HepG2 (cell line): ENCODE measurements at regions not wholly inside any gene's neighbourhood (a gene's known extent, or its start where the extent isn't known, plus 50 kb on each side); places are given as distances from the start of the nearest gene placed in this dataset.

Experiments
- ATAC-seq: fragments of 200-7000 bp; cut with Tn5 transposase; 3 replicates; pipeline ENCODE4 v1.9.1; 2020; ENCODE audit warnings: mild to moderate bottlenecking, moderate library complexity
- BruUV-seq: library from RNA; stranded (reverse); fragments of 400-500 nt; replicated peaks from 2 replicates; lab custom pipeline; 2021; lab: Mats Ljungman, UMichigan
- CTCF ChIA-PET: fragments of 300-600 bp; formaldehyde crosslinking; extraction: SDS; loops from one replicate; lab custom pipeline; 2021; ENCODE audit warnings: low total read pairs, inconsistent platforms, low intra/inter-chr PET ratio; lab: Yijun Ruan, JAX
- POLR2A ChIA-PET: fragments of 350-600 bp; sonication (Branson Sonifier 250); formaldehyde crosslinking; loops from one replicate; lab custom pipeline; 2020; ENCODE audit warnings: antibody characterized with exemption, inconsistent platforms; lab: Yijun Ruan, JAX
- DNase-seq: peaks from one replicate; pipeline ENCODE4 v3.0.0-alpha.2; 2015; ENCODE audit warnings: low spot score
- FAIRE-seq: peaks from 3 replicates; lab custom pipeline; 2011; peaks lifted over from hg19 to GRCh38; lab: Jason Lieb, UNC
- H2AFZ ChIP-seq: one replicate; pipeline ENCODE4 v1.6.1; 2011; ENCODE audit warnings: low read length, inconsistent platforms
- H3K27ac ChIP-seq: fragments of 300-600 bp; 3 replicates; pipeline ENCODE4 v1.8.0; 2011; ENCODE audit warnings: mixed run types, mild to moderate bottlenecking, mixed read lengths, low read length, inconsistent platforms; ENCODE audit not compliant: insufficient read depth; ENCODE audit errors: extremely low read length
- H3K27me3 ChIP-seq, 2 experiments: fragments of 200-600 bp in 1 of 2; 2 replicates in 1 of 2; 3 replicates in 1 of 2; pipeline versions ENCODE4 v1.6.0 to v1.8.0; 2011; ENCODE audit warnings: low read length in 2 of 2, mild to moderate bottlenecking in 2 of 2, moderate library complexity in 2 of 2, inconsistent platforms in 1 of 2; ENCODE audit not compliant: insufficient read depth in 2 of 2, control insufficient read depth in 1 of 2
- H3K36me3 ChIP-seq, 2 experiments: fragments of 200-600 bp in 1 of 2; replicated peaks in 1 of 2; 2 replicates in 1 of 2; 3 replicates in 1 of 2; pipeline versions ENCODE4 v1.5.1 to v1.8.0; 2011; ENCODE audit warnings: low read length in 2 of 2, inconsistent platforms in 1 of 2; ENCODE audit not compliant: insufficient read depth in 2 of 2, control insufficient read depth in 1 of 2
- H3K4me1 ChIP-seq: 2 replicates; pipeline ENCODE4 v1.5.1; 2012; ENCODE audit warnings: low read length, inconsistent platforms; ENCODE audit not compliant: insufficient read depth
- H3K4me2 ChIP-seq: 2 replicates; pipeline ENCODE4 v1.6.0; 2011; ENCODE audit warnings: low read depth, low read length, inconsistent platforms
- H3K4me3 ChIP-seq, 3 experiments: fragments of 200-600 bp in 1 of 3; sonication (generic), shearing (Covaris generic) in 1 of 3; replicated peaks in 1 of 3; 2 replicates each; pipeline ENCODE4 v1.5.1; 2011 to 2016; ENCODE audit warnings: low read length in 3 of 3, inconsistent platforms in 2 of 3, low read depth in 2 of 3, mild to moderate bottlenecking in 2 of 3, control low read depth in 1 of 3, mixed read lengths in 1 of 3; ENCODE audit not compliant: insufficient read depth in 1 of 3
- H3K79me2 ChIP-seq: one replicate; pipeline ENCODE4 v1.6.1; 2011; ENCODE audit warnings: low read length, inconsistent platforms; ENCODE audit not compliant: insufficient read depth
- H3K9ac ChIP-seq: 2 replicates; pipeline ENCODE4 v1.6.0; 2011; ENCODE audit warnings: mild to moderate bottlenecking, low read depth, low read length, inconsistent platforms; ENCODE audit not compliant: insufficient read depth
- H3K9me3 ChIP-seq: 2 replicates; pipeline ENCODE4 v1.5.1; 2012; ENCODE audit warnings: mild to moderate bottlenecking, low read length
- H4K20me1 ChIP-seq: 2 replicates; pipeline ENCODE4 v1.6.0; 2011; ENCODE audit warnings: inconsistent platforms, mild to moderate bottlenecking, low read length, moderate library complexity; ENCODE audit not compliant: insufficient read depth
- ARNT ChIP-seq: fragments of 450-650 bp; IDR thresholded peaks from 2 replicates; pipeline ENCODE4 v1.6.1; 2017
- ARNTL ChIP-seq: sonication (generic); formaldehyde crosslinking; IDR thresholded peaks from 2 replicates; pipeline ENCODE4 v1.4.0; 2020; ENCODE audit warnings: mild to moderate bottlenecking, missing genetic modification reagents
- CHD2 ChIP-seq: IDR thresholded peaks from 2 replicates; pipeline ENCODE4 v1.6.1; 2011; ENCODE audit warnings: low read depth, low read length, improper control_type of control experiment
- GABPA ChIP-seq, 2 experiments: IDR thresholded peaks; 2 replicates each; pipeline ENCODE4 v1.6.1; 2011 to 2016; ENCODE audit warnings: low read depth in 2 of 2, low read length in 1 of 2, missing biosample characterization in 1 of 2, missing genetic modification characterization in 1 of 2
- NRL ChIP-seq: sonication (generic); formaldehyde crosslinking; IDR thresholded peaks from 2 replicates; pipeline ENCODE4 v1.5.0; 2020; ENCODE audit warnings: missing genetic modification reagents, mild to moderate bottlenecking, moderate library complexity, borderline replicate concordance
- SIN3A ChIP-seq: IDR thresholded peaks from 2 replicates; pipeline ENCODE4 v1.6.1; 2011; ENCODE audit warnings: low read depth, mild to moderate bottlenecking, control low read depth, low read length, borderline replicate concordance
- SP1 ChIP-seq, 2 experiments: fragments of 450-650 bp in 1 of 2; sonication (generic) in 1 of 2; formaldehyde crosslinking in 1 of 2; IDR thresholded peaks; 2 replicates each; pipeline versions ENCODE4 v1.4.0 to v1.6.1; 2016 to 2020; ENCODE audit warnings: missing genetic modification reagents in 1 of 2
- YY1 ChIP-seq: IDR thresholded peaks from 2 replicates; pipeline ENCODE4 v1.6.1; 2011; ENCODE audit warnings: low read length, low read depth, moderate library complexity, mild to moderate bottlenecking; ENCODE audit not compliant: insufficient read depth, insufficient replicate concordance
- ZBTB1 ChIP-seq: sonication (generic); formaldehyde crosslinking; IDR thresholded peaks from 2 replicates; pipeline ENCODE4 v1.4.0; 2020; ENCODE audit warnings: missing genetic modification reagents, borderline replicate concordance
- ZBTB7A ChIP-seq: sonication (generic); formaldehyde crosslinking; IDR thresholded peaks from 2 replicates; pipeline ENCODE4 v1.8.0; 2022; ENCODE audit warnings: mild to moderate bottlenecking, missing genetic modification reagents
- ZSCAN21 ChIP-seq: sonication (generic); formaldehyde crosslinking; IDR thresholded peaks from 2 replicates; pipeline ENCODE4 v1.8.0; 2022; ENCODE audit warnings: mild to moderate bottlenecking, missing genetic modification reagents, moderate library complexity, borderline replicate concordance
- WGBS: methylation state at CpG from one replicate; pipeline ENCODE4 v1.1.6; 2017; ENCODE audit warnings: low lambda C conversion rate; 5-methylcytosine and 5-hydroxymethylcytosine counted together
- in situ Hi-C: cut with HindIII; loops from 2 replicates; pipeline ENCODE4 v1.10.0; 2017; ENCODE audit warnings: low pct_unique_long_range_greater_than_20kb; ENCODE audit not compliant: extremely low pct_ligation_motif_present
- intact Hi-C: fragments of 100-400 bp; cut with micrococcal nuclease; formaldehyde crosslinking; loops from one replicate; pipeline ENCODE4 v1.10.0; 2022; ENCODE audit not compliant: unreplicated experiment
- TF ChIP-seq, protein P1 (sequence below): sonication (generic); formaldehyde crosslinking; IDR thresholded peaks from 2 replicates; pipeline ENCODE4 v1.4.0; 2020; ENCODE audit warnings: mild to moderate bottlenecking, missing genetic modification reagents
- TF ChIP-seq, protein P2 (sequence below): sonication (generic); formaldehyde crosslinking; IDR thresholded peaks from 2 replicates; pipeline ENCODE4 v1.4.0; 2020; ENCODE audit warnings: mild to moderate bottlenecking, missing genetic modification reagents, borderline replicate concordance
- TF ChIP-seq, protein P3 (sequence below): sonication (generic); formaldehyde crosslinking; IDR thresholded peaks from 2 replicates; pipeline ENCODE4 v1.4.0; 2020; ENCODE audit warnings: mild to moderate bottlenecking, low read depth, missing genetic modification reagents
- TF ChIP-seq, protein P4 (sequence below): sonication (generic); formaldehyde crosslinking; IDR thresholded peaks from 2 replicates; pipeline ENCODE4 v1.8.1; 2022; ENCODE audit warnings: mild to moderate bottlenecking, missing genetic modification reagents

DNA sequence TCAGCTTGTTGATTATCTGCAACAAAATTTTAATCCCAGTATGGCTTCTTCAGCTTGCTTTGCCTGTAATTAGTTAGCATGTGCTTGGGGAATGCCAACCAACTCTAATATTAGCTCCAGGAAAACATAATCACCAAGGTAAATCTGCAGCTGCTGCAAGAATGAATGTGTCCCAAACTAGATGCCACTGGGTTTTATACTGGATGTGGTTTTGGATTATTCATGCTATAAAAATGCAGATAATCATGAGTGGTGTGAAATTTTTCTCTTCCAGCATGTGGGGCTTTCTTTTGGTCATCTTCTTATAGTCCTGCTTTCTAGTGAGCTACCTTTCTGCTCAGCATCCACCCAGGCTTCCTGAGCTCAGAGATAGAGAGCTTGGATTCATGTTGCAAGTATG lies 295.9 kb upstream of the CASK start (continued):
- TF ChIP-seq SIN3A = no peak
- no peak for TF ChIP-seq NRL
- TF ChIP-seq YY1 = no peak
- TF ChIP-seq, protein P1, sequence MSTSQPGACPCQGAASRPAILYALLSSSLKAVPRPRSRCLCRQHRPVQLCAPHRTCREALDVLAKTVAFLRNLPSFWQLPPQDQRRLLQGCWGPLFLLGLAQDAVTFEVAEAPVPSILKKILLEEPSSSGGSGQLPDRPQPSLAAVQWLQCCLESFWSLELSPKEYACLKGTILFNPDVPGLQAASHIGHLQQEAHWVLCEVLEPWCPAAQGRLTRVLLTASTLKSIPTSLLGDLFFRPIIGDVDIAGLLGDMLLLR (CRISPR knock-in tag) = no peak
- TF ChIP-seq ZBTB1 = no peak
- TF ChIP-seq, all 625 proteins: peak for 0

DNA sequence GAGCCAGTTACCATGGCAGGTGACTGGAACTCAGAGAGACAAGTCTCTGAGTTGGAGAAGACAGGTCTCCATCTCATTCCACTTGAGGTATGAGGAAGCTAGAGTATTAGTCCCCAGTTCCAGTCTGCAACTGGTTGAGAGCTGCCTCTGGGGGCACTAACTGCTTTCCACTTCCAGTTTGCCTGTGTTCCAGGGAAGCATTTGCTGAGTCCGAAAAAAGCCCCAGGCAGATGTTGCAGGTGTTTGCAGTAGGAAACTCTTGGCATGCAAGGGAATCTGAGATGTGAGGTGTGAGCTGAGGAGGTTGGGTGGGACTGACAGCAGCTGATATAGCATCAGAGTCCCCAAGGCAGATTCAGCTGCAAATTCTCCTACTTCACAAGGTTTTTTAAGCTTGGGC lies 272.2 kb upstream of the CASK start:
- no TSS peak for BruUV-seq
- H3K27me3 ChIP-seq = no peaks in the 10 kb centered on the region
- POLR2A ChIA-PET = no interaction called here
- intact Hi-C loops = no loop called here
- no peak overlapping the region for H3K4me3 ChIP-seq
- in situ Hi-C loops = no loop called here
- H3K4me2 ChIP-seq = no peak overlapping the region
- H2AFZ ChIP-seq = no peak overlapping the region
- no peak overlapping the region for H3K27ac ChIP-seq
- FAIRE-seq (no peak), DNase-seq (no peak), ATAC-seq (no peak)
- whole genome bisulfite sequencing = no CpG with 5 or more reads among the region's 1 CpG
- H3K9me3 ChIP-seq = no peaks in the 10 kb centered on the region
- H4K20me1 ChIP-seq = no peaks in the 10 kb centered on the region
- H3K4me1 ChIP-seq = no peaks in the 10 kb centered on the region
- TF ChIP-seq, protein P2, sequence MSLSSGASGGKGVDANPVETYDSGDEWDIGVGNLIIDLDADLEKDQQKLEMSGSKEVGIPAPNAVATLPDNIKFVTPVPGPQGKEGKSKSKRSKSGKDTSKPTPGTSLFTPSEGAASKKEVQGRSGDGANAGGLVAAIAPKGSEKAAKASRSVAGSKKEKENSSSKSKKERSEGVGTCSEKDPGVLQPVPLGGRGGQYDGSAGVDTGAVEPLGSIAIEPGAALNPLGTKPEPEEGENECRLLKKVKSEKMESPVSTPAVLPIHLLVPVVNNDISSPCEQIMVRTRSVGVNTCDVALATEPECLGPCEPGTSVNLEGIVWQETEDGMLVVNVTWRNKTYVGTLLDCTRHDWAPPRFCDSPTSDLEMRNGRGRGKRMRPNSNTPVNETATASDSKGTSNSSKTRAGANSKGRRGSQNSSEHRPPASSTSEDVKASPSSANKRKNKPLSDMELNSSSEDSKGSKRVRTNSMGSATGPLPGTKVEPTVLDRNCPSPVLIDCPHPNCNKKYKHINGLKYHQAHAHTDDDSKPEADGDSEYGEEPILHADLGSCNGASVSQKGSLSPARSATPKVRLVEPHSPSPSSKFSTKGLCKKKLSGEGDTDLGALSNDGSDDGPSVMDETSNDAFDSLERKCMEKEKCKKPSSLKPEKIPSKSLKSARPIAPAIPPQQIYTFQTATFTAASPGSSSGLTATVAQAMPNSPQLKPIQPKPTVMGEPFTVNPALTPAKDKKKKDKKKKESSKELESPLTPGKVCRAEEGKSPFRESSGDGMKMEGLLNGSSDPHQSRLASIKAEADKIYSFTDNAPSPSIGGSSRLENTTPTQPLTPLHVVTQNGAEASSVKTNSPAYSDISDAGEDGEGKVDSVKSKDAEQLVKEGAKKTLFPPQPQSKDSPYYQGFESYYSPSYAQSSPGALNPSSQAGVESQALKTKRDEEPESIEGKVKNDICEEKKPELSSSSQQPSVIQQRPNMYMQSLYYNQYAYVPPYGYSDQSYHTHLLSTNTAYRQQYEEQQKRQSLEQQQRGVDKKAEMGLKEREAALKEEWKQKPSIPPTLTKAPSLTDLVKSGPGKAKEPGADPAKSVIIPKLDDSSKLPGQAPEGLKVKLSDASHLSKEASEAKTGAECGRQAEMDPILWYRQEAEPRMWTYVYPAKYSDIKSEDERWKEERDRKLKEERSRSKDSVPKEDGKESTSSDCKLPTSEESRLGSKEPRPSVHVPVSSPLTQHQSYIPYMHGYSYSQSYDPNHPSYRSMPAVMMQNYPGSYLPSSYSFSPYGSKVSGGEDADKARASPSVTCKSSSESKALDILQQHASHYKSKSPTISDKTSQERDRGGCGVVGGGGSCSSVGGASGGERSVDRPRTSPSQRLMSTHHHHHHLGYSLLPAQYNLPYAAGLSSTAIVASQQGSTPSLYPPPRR (CRISPR knock-in tag) = no peak
- TF ChIP-seq ZBTB7A (CRISPR knock-in tag) (no peak), ZSCAN21 (CRISPR knock-in tag) (no peak), ARNTL (CRISPR knock-in tag) (no peak), CHD2 (no peak), GABPA (IDR thresholded peaks at IDR 0.05; ENCODE audit: low read depth, low read length) (no peak), GABPA (CRISPR knock-in tag; IDR thresholded peaks at IDR 0.05; ENCODE audit: low read depth) (no peak), SP1 (IDR thresholded peaks at IDR 0.05) (no peak), SP1 (CRISPR knock-in tag; IDR thresholded peaks at IDR 0.05) (no peak), ARNT (no peak)
- TF ChIP-seq, protein P3, sequence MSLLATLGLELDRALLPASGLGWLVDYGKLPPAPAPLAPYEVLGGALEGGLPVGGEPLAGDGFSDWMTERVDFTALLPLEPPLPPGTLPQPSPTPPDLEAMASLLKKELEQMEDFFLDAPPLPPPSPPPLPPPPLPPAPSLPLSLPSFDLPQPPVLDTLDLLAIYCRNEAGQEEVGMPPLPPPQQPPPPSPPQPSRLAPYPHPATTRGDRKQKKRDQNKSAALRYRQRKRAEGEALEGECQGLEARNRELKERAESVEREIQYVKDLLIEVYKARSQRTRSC = no peak
- TF ChIP-seq, protein P4, sequence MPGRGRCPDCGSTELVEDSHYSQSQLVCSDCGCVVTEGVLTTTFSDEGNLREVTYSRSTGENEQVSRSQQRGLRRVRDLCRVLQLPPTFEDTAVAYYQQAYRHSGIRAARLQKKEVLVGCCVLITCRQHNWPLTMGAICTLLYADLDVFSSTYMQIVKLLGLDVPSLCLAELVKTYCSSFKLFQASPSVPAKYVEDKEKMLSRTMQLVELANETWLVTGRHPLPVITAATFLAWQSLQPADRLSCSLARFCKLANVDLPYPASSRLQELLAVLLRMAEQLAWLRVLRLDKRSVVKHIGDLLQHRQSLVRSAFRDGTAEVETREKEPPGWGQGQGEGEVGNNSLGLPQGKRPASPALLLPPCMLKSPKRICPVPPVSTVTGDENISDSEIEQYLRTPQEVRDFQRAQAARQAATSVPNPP (CRISPR knock-in tag) = no peak
- H3K36me3 ChIP-seq = no peaks in the 10 kb centered on the region
- H3K9ac ChIP-seq = no peak overlapping the region
- CTCF ChIA-PET = no interaction called here
- H3K79me2 ChIP-seq = no peaks in the 10 kb centered on the region
